NCI-H146 treated with DMSO at 0.1 percent for 48 hours (cell line): ENCODE measurements at regions not wholly inside any gene's neighbourhood (a gene's known extent, or its start where the extent isn't known, plus 50 kb on each side); places are given as distances from the start of the nearest gene placed in this dataset.
A peak's percentile ranks its signal among the peaks of the same experiment; 100 is the strongest.
"Not testable (repeated sequence)": the region's sequence is repeated elsewhere in the genome, so short reads cannot be mapped to it uniquely, and the experiment has no call there.

Source experiments
- DNase-seq: peaks from one replicate; lab custom pipeline; 2025; ENCODE audit not compliant: unreplicated experiment; lab: John Stamatoyannopoulos, UW

DNA sequence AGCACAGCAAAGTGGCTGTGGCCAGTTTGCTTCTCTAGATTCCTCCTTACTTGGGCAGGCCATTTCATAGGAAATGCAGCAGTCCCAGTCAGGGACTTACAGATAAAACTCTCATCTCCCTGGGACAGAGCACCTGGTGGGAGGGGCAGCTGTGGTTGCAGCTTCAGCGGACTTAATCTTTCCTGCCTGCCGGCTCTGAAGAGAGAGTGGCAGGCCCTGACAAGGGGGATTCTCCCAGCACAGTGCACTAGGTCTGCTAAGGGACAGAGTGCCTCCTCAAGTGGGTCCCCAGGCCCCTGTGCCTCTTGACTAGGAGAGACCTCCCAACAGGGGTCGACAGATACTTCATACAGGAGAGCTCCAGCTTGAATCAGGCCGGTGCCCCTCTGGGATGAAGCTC is 1649.1 kb downstream of the LRRC4C start:
- DNase-seq, result no peak

DNA sequence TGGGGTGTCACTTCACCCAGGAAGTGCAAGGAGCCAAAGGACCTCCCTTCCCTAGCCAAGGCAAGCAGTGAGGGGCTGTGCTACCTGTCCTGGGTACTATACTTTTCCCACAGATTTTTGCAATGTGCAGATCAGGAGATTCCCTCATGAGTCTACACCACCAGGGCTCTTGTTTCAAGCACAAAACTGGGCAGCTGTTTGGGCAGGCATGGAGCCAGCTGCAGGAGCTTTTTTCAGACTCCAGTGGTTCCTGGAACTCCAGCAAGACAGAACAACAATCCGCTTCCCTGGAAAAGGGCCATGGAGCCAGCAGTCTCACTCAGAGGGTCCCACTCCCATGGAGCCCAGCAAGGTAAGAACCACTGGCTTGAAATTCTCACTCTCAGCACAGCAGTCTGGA is 1649.6 kb downstream of the LRRC4C start:
- no peak for DNase-seq

DNA sequence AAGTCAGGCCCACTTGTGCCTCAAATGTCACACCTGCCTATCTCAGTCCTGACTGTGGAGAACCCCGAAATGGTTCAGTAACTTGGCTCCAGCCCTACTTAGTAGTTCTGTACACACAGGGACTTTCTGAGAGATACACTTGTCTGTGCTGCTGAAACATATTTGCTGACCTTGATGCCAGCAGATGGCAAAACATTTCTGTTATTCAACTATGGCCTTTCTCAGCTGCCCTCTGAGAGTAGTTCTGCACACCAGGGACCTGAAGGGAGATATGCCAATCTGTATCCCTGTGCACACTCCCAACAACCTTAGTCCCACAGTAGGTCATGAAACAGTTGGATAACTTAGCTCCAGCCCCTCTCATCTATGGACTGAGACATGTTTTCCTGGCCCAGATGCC is 1651.5 kb downstream of the LRRC4C start:
- no peak for DNase-seq

DNA sequence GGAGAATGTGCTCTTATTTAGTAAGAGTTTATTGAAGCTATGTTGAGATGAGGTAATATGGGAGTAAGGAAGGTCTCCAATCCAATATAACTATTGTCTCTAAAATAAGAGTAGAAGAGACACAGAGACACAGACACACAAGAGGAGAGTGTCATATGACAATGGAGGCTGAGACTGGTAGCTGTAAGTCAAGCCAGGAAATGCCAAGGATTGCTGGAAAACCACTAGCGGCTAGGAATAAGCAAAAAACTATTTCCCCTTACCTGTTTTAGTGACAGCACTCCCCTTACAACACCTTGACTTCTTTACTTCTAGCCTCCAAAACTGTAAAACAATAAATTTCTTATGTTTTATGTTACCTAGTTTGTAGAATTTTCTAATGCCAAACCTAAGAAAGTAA is 1652.8 kb downstream of the LRRC4C start:
- DNase-seq, result no peak

DNA sequence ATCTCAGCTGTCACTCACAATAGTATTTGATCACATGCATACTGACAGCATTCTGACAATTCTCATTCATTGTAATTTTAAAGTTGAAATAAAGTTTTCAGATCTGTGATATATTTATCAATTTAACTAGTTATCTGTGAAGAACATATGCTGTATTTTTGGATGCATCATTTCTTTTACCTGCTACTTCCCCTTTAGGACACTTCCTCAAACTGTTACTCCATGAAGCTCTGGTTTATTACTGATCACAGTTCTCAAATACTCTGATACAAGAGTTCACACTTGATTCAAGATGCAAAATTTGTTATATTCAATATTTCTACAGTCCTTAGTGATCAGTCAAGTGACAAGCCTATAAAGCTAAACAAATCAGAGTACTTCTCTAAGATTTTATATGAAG is 1655.2 kb downstream of the LRRC4C start:
- DNase-seq, result no peak

DNA sequence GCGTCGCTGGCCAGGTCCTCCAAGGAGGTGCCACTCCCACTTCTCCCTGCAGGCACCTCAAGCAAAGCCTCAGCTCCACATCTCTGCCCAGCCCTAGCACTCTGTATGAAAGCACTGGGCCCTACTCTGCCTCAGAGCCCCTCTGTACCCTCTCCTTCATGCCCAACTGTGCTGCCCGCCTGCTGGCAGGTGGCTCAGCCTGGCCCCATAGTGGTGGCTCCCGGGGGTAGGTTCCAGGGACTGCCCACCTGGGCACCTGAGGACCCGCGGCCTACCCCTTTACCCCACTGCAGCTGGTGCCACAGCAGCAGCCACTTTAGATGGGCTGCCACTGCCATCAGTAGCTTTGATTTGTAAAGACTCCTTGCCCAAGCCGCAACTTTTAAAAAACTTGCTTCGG is 1672.8 kb downstream of the LRRC4C start:
- no peak for DNase-seq

DNA sequence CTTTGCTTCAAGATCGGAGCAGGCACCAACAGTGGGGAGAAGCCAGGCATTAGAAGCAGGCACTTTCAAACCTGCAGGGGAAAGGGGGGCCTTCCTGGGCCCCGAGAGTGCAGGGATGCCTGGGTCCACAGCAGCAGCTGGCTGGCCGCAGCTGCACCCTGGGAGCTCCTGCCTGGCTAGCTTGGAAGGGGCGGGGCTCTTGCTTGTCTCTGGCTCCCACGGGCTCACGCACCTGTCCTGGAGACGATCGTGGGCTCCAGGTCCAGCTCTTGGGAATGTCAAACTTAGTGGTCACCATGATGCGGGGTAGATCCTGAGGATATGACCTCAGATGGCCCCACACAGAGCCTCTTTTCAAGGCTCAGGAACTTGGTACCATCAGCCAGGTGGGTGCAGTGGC is 1673.2 kb downstream of the LRRC4C start:
- no peak for DNase-seq

DNA sequence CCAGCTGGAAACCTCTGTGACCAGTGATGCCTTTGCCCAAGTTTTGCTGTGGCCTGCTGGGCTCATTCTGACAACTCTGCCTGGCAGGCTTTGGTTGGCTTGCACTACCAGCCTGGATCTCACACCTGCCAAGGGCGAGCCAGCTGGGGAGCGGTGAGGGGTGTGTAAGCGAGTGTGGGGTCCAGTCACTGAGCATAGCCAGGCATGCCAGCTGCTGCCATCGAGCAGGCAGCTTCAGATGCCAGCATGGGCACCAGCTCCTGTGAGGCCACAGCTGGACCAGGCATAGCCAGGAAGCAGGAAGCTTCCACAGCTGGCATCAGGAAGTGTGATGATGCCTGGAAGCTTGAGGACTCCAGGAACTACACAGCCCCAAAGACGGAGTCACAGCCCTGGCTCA is 1674.6 kb downstream of the LRRC4C start:
- DNase-seq, result no peak

DNA sequence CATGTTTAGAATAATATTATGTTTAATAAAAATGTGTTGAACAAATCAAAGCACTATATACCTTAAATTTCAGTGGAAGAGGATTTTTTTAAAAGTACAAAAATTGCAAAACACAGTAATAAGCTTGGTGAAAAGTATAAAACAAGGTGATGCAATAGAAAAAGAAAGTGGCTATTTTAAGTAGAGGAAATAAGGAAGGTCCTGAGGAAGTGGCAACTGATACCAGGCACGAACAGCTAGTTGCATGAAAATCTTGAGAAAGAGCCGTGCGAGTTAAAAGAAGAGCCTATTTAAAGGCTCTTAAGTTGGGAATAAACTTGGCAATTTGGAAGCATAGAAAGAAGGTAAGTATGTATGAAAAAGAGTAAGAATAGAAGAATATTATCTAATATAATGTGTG is 1679.3 kb downstream of the LRRC4C start:
- no peak for DNase-seq

DNA sequence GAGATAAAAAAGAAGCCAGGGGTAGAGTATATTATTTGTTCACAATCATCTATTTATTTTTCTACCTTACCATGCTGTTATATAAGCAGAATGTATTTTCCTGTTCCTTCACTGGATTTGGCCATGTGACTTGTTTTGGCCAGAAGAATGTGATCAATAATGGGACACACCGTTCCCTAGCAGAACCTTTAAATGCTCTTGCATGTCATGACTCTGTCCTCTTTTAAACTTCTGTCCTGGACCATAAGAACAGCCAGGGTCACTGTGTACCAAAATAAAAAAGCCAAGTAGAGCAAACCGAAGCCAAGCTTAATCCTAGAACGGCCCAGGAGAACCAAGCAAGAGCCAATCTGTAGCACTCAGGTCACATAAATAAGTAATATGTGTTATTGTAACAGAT is 1682.4 kb downstream of the LRRC4C start:
- no peak for DNase-seq

DNA sequence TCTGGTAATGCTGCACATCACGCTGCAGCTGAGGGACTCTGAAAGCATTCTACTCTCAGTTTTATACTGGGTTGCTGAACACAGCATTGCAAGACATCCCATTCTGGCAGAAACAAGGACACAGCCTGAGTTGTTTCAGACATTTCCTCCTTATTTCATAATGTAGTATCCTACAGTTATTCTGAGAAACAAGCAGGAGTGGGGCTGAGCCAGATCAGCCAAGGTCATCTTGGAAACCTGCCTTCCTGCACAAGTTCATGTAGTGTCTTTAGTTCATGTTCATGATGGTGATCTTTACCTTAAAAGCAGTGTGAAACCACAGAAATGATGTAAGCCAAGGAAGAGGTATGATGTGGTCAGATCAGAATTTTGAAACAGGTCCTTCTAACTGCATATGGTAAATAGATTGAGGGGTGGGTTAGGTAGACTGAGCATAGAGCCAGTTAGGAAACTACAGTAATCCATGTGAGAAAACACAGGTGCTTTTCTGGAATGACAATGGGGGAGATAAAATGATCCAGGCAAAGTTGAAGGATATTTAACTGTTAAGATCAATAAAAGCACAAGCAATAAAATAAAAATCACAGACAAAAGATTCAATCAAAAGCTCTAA is 1686.8 kb downstream of the LRRC4C start:
- DNase-seq, result no peak

DNA sequence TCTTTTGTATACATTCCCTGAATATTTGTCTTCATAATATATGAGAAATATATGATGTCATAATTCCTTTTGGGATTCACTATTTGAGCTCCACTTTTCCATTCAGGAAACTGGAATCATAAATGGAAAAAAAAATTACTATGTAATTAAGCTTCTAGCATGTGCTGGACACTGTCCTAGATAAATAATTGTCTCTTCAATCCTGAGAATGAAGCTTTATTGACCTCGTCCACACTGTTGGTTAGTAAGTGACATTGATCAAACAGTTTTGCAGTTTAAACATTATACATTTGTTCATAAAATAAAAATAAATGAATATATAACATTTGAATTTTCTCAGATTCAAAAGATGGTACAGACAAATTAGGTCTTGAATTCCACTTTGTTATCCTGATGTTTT is 1691.2 kb downstream of the LRRC4C start:
- no peak for DNase-seq

DNA sequence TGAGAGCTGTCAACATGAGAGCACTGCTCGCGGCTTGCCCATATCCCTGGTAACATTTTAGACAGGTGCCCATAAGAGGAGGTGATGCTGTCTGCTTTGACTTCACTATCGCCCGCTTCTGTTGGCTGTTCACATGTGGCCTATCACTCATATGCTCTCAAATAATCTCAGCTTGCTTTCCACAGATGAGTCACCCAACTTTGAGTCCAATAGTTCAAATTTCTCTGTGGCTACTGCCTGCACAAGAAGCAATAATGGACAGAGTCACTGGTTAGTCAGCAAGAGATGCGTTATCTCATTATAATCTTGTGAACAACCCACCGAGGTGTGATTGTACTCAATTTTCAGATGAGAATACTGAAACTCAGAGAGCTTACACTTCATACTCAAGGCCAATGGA is 1714.1 kb downstream of the LRRC4C start:
- DNase-seq, result no peak

DNA sequence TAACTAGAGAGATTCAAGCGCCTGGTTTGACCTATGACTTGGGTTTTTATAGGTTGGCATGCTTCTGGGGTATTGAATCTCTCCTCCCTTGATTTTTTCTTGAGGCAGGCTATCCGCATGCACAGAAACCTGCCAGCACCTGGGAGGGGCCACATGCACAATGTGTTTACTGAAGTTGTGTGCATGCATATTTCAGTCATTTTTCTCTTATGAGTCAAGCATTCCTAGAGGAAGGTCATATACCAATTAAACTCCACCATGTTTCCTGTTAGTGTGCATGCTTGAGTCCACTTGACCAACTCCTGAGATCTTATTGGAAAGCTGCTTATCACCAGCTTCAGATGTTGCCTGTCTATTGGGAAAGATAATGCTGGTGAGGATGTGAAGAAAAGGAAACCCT is 1718.4 kb downstream of the LRRC4C start:
- no peak for DNase-seq

DNA sequence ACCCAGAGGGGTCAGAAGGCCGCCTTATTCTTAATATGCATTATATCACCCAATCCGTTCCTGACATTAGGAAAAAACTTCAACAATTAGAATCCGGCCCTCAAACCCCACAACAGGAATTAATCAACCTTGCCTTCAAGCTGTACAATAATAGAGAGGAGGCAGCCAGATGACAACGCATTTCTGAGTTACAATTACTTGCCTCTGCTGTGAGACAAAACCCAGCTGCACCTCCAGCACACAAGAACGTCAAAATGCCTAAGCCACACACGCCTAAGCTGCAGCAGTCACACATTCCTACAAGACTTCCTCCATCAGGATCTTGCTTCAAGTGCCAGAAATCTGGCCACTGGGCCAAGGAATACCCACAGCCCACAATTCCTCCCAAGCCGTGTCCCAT is 1723.1 kb downstream of the LRRC4C start:
- not testable (repeated sequence) for DNase-seq

DNA sequence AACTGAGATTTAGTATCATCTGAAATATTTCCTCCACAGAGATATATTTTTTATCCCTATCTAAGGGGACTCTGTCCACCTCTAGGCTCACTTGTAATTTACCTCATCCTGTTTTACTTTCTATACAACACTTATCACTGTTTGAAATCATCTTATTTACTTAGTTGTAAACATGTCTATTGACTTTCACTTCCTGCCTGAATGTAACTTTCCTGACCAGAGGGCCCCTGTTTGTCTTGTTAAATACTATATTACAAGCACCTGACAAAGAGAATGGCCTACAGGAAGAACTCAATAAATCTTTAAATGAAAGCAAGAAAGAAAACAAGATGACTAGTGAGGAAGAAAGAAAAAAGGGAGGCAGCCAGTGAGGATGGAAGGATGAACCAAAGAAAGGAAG is 1727.5 kb downstream of the LRRC4C start:
- peak; percentile 10 for DNase-seq

DNA sequence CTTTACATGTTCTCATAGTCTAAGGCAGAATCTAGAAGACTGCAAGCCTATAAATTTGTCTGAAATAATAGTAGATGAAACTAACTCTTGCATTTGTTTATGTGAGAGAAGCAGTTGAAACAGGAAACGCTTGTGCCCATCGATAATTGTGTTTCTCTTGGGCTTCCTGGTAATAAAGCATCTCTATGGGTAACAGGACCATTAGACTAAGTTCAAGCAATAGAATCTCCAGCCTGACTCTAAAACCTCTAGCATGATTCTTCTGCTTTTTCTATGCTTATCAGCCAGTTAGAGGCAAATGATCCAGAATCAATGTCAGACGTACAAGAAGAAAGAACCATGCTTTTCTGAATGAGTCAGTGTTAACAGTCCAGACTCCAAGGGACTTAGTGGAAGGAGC is 1734.4 kb downstream of the LRRC4C start:
- DNase-seq, result no peak

DNA sequence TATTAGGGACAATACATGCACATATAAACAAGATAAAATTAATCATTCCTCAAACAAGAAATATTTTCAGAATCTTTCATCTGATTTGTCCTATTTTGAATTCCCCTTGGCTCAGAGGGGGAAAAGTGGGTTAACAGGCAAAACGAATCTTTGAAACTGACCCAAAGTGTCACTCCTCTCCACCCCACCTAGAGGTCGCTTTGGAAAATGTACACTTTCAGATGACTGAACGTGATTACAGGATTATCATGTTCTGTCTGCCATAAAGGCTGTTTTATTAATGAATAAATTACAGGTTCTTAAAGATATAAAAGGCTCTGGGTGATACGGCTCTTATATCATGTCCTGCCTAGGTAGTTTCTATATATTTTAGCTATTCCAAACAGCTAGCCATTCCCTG is 1735.0 kb downstream of the LRRC4C start:
- DNase-seq, result no peak

DNA sequence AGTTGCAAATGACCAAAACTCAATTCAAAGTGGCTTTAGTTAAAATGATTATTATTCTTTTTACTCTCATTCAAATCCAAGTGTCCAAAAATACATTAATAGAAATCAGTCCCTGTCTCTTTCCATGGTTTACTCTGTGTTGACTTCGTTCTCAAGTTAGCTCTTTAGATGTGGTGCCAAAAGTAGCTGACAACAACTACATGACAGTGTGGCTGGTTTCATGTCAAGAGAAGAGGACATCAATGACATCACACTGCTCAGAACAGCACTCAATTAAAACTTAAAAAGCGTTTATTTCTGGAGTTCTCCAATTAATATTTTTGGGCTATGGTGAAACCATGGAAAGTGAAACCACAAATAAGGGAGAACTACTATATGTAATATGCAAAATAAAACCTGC is 1746.9 kb downstream of the LRRC4C start:
- no peak for DNase-seq

DNA sequence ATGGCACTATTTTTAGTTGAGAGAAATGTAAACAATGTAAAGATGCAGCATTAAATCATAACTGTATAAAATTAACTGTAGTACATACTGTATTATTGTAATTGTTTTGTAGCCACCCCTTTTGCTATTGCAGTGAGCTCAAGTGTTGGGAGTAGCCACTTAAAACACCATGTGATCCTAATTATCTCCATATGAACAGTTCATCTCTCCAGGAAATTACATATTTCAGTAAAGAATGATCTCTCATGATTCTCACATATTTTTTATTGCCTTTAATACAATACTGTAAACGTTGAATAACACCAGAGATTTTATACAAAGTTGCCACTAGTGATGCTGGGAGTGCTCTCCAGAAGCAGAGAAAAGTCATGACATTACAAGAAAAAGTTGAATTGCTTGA is 1768.6 kb downstream of the LRRC4C start:
- DNase-seq, result no peak

DNA sequence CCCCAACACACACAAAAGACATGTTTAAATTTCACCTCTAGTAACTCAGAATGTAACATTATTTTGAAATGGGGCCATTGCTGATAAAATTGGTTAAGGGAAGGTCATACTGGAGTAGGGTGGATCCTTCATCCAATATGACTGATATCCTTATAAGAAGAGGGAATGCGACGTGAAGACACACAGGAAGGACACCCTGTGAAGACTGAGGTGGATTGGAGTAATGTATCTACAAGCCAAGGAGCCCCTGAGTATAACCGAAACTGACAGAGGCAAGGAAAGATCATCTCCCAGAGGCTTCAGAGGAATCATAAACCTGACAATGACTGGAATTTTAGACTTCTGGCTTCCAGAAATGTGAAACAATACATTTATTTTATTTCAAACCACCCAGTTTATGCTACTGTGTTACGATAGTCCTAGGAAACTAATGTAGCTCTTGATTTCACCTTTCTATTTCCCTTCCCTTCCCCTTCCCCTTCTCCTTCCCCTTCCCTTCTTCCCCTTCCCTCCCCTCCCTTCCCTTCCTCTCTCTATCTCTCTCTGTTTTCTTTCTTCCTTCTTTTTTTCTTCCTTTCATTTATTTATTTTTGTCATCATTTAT is 1775.4 kb downstream of the LRRC4C start:
- no peak for DNase-seq

DNA sequence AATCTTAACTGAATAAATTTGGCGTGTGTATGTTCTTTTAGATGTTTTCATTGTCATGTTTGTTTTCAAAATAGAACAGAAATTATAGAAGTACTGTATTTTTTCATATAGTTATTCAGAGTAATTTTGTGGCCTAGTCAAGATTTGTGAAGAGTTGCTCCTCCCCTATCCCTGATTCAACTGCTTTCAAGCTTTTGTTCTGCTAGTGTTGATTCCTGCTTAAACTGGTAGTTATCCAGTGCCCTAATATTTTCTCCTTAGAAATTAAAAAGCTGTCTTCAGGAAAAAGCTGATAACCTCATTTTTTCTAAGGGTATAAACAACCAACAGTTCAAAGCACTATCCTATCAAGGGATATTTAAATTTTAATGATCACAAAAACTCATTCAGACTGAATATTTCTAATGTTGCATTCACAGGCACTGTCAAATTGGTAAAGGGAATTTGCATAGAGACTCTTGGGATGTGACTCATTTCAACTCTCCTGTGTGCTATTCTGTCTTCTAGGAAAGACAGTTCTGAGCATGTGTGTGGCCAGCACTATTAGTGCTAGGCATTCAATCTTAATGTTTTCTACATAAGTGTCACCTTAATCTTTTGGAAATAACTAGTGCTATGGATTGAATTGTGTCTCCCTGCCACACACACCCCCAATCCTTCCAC is 1776.0 kb downstream of the LRRC4C start:
- DNase-seq, result no peak

DNA sequence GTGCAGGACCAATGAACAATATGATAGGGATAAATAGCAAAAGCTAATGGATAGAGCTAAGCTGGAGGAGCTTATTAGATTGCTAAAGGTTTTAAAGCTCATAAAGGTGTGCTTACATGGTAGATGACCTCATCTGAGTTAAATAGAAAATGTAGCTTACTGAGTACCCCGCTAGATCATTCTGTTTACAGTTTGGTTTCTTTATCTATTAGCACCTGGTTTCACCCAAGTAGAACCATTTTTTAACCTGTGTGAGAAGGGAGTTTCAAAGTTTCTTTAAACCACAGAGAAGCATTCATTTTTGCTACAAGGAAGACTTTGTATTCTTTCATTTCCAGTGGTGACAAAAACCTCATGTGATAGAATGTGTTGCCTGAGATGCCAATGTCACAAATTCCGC is 1778.0 kb downstream of the LRRC4C start:
- DNase-seq, result no peak
